Hepatocyte (in vitro differentiated cells): ENCODE measurements at regions not wholly inside any gene's neighbourhood (a gene's known extent, or its start where the extent isn't known, plus 50 kb on each side); places are given as distances from the start of the nearest gene placed in this dataset.

Experiments
- DNase-seq: peaks from one replicate; pipeline ENCODE4 v3.0.0-alpha.2; 2016; ENCODE audit warnings: low spot score
- H2AFZ ChIP-seq: fragments of 200-600 bp; sonication (generic); 2 replicates; pipeline ENCODE4 v1.6.0; 2016; ENCODE audit warnings: antibody characterized with exemption, mild to moderate bottlenecking
- H3K27ac ChIP-seq: fragments of 200-600 bp; sonication (generic); 2 replicates; pipeline ENCODE4 v1.5.1; 2016; ENCODE audit warnings: mild to moderate bottlenecking
- H3K27me3 ChIP-seq: fragments of 200-600 bp; sonication (generic); 2 replicates; pipeline ENCODE4 v1.6.1; 2016
- H3K36me3 ChIP-seq: fragments of 200-600 bp; sonication (generic); replicated peaks from 2 replicates; pipeline ENCODE4 v1.5.1; 2016; ENCODE audit warnings: low read depth; ENCODE audit not compliant: insufficient read depth
- H3K4me1 ChIP-seq: fragments of 200-600 bp; sonication (generic); 2 replicates; pipeline ENCODE4 v1.5.1; 2016; ENCODE audit warnings: mild to moderate bottlenecking, moderate library complexity; ENCODE audit not compliant: insufficient read depth
- H3K4me2 ChIP-seq: fragments of 200-600 bp; sonication (generic); 2 replicates; pipeline ENCODE4 v1.6.0; 2016
- H3K4me3 ChIP-seq: fragments of 200-600 bp; sonication (generic); 2 replicates; pipeline ENCODE4 v1.5.1; 2016; ENCODE audit warnings: mild to moderate bottlenecking
- H3K79me2 ChIP-seq: fragments of 200-600 bp; sonication (generic); 2 replicates; pipeline ENCODE4 v1.6.0; 2017; ENCODE audit warnings: mild to moderate bottlenecking
- H3K9me2 ChIP-seq: fragments of 200-600 bp; sonication (generic); replicated peaks from 2 replicates; pipeline ENCODE4 v1.6.0; 2017; ENCODE audit warnings: mild to moderate bottlenecking; ENCODE audit not compliant: insufficient read depth
- H3K9me3 ChIP-seq: fragments of 200-600 bp; sonication (generic); 2 replicates; pipeline ENCODE4 v1.5.1; 2016; ENCODE audit warnings: low read depth, mild to moderate bottlenecking
- H4K20me1 ChIP-seq: fragments of 200-600 bp; sonication (generic); 2 replicates; pipeline ENCODE4 v1.6.0; 2016; ENCODE audit warnings: mild to moderate bottlenecking; ENCODE audit not compliant: insufficient read depth, poor library complexity, severe bottlenecking
- CTCF ChIP-seq: fragments of 200-600 bp; sonication (generic); IDR thresholded peaks from 2 replicates; pipeline ENCODE4 v1.5.1; 2016; ENCODE audit warnings: antibody characterized with exemption, mild to moderate bottlenecking; ENCODE audit not compliant: poor library complexity
- EZH2 ChIP-seq: fragments of 200-600 bp; sonication (generic); IDR thresholded peaks from 2 replicates; pipeline ENCODE4 v1.6.1; 2016; ENCODE audit warnings: antibody characterized with exemption, mild to moderate bottlenecking, borderline replicate concordance
- EZH2phosphoT487 ChIP-seq: fragments of 200-600 bp; sonication (generic); IDR thresholded peaks from one replicate; pipeline ENCODE4 v1.6.1; 2018; ENCODE audit warnings: antibody characterized with exemption, mild to moderate bottlenecking, low read depth, moderate library complexity; ENCODE audit not compliant: unreplicated experiment, severe bottlenecking
- WGBS: methylation state at CpG from one replicate; pipeline ENCODE4 v1.1.6; 2016; ENCODE audit warnings: low lambda C conversion rate; ENCODE audit errors: missing lambda C conversion rate; 5-methylcytosine and 5-hydroxymethylcytosine counted together

GRCh38 chr1:221317537-221317936 is 424.4 kb downstream of the DUSP10 start:
- no peak overlapping the region for H3K4me3 ChIP-seq
- H3K27ac ChIP-seq, result no peak overlapping the region
- H3K79me2 ChIP-seq, result no peaks in the 10 kb centered on the region
- peaks cover 2% of the 10 kb centered on the region for H3K4me1 ChIP-seq
- no peaks in the 10 kb centered on the region for H3K27me3 ChIP-seq
- WGBS, result 90% methylated on average over 3 of the region's 3 CpGs
- TF ChIP-seq EZH2 (no peak), EZH2phosphoT487 (no peak), CTCF (no peak)
- H3K36me3 ChIP-seq, result no peaks in the 10 kb centered on the region
- no peaks in the 10 kb centered on the region for H3K9me2 ChIP-seq
- H3K4me2 ChIP-seq, result no peak overlapping the region
- H2AFZ ChIP-seq, result no peak overlapping the region
- no peaks in the 10 kb centered on the region for H3K9me3 ChIP-seq
- no peak for DNase-seq
- H4K20me1 ChIP-seq, result no peaks in the 10 kb centered on the region

- H3K79me2 ChIP-seq, result no peaks in the 10 kb centered on the region
- H3K4me2 ChIP-seq, result no peak overlapping the region
- WGBS, result 58% methylated on average over 4 of the region's 4 CpGs
- H3K9me2 ChIP-seq, result no peaks in the 10 kb centered on the region
- peaks cover 16% of the 10 kb centered on the region for H3K9me3 ChIP-seq
- no peak overlapping the region for H2AFZ ChIP-seq
- DNase-seq, result no peak
- TF ChIP-seq EZH2 (no peak), EZH2phosphoT487 (no peak), CTCF (no peak)
- no peaks in the 10 kb centered on the region for H4K20me1 ChIP-seq
- no peak overlapping the region for H3K4me3 ChIP-seq
- H3K36me3 ChIP-seq, result no peaks in the 10 kb centered on the region
- no peak overlapping the region for H3K27ac ChIP-seq
- no peaks in the 10 kb centered on the region for H3K27me3 ChIP-seq
- no peaks in the 10 kb centered on the region for H3K4me1 ChIP-seq
Measured at GRCh38 chr1:221327954-221328353, 413.9 kb downstream of the DUSP10 start.

GRCh38 chr1:221328371-221328770 is 413.5 kb downstream of the DUSP10 start:
- H3K4me3 ChIP-seq, result no peak overlapping the region
- H4K20me1 ChIP-seq, result no peaks in the 10 kb centered on the region
- no peaks in the 10 kb centered on the region for H3K9me2 ChIP-seq
- peaks cover 16% of the 10 kb centered on the region for H3K9me3 ChIP-seq
- no peak overlapping the region for H2AFZ ChIP-seq
- 72% methylated on average over 2 of the region's 2 CpGs for whole genome bisulfite sequencing
- H3K36me3 ChIP-seq, result no peaks in the 10 kb centered on the region
- DNase-seq, result no peak
- no peak overlapping the region for H3K4me2 ChIP-seq
- no peak for TF ChIP-seq CTCF
- no peak for TF ChIP-seq EZH2
- TF ChIP-seq EZH2phosphoT487, result no peak
- H3K27me3 ChIP-seq, result no peaks in the 10 kb centered on the region
- no peak overlapping the region for H3K27ac ChIP-seq
- no peaks in the 10 kb centered on the region for H3K79me2 ChIP-seq
- no peaks in the 10 kb centered on the region for H3K4me1 ChIP-seq
